IPS DF 19.7 (cell line): ENCODE measurements at regions not wholly inside any gene's neighbourhood (a gene's known extent, or its start where the extent isn't known, plus 50 kb on each side); places are given as distances from the start of the nearest gene placed in this dataset.

Experiments used
- DNase-seq: peaks from one replicate; pipeline ENCODE4 v3.0.0-alpha.2; 2013; ENCODE audit warnings: low read depth, low spot score

DNA sequence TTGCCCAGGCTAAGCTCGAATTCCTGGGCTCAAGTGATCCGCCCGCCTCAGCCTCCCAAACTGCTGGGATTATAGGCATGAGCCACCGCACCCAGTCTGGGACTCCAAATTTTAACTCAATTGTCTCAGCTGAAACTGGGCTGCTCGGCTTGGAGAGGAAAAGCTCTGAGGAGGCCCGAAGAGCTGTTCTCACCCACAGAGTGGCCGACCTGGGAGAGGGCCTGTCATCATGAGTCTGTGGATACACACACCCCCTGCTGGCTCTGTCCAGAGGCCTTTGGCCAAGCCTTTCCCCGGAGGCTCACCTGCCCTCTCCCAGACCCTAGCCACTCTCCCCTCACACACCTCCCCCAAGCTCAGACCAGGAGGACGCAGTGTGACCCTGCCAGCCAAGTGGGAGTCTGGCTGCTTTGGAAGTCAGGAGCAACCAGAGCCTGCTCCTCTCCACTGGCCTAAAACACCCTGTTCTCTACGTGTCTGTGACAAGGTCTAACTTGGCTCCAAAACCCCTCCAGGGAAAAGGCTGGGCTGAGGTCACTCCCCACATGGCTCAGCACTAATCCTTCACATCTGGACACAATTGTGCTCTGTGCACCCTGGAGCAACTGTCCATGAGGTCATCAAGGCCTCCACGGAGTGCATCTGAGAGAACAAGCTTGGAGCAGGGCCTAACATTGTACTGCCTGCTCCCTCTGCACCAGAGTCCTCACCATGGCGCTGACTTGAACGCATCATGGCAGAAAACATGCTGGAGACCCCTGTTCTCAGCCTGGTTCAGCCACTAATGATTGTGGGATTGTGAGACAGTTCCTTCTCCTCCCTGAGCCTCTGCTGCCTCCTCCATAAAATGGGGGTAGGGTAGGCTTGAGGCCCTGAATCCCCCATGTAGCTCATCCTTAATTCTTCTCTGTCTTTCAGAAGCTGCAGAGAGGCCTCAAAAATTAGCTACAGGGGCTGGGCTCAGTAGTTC lies 49.9 kb upstream of the RAB6C start:
- no peak for DNase-seq
